NCI-H1417 (cell line): ENCODE measurements at regions not wholly inside any gene's neighbourhood (a gene's known extent, or its start where the extent isn't known, plus 50 kb on each side); places are given as distances from the start of the nearest gene placed in this dataset.
A peak's percentile ranks its signal among the peaks of the same experiment; 100 is the strongest.

Experiments used
- DNase-seq, 3 experiments: peaks; one replicate each; lab custom pipeline; 2025; lab: John Stamatoyannopoulos, UW

GRCh38 chr21:16587141-16587581 lies 857.4 kb downstream of the USP25 start:
- peak in 2 of 3 experiments; percentile 78 to 86 for DNase-seq

- peak in 2 of 3 experiments; percentile 65 to 83 for DNase-seq
These were observed 858.0 kb downstream of the USP25 start for GRCh38 chr21:16587681-16588375.

GRCh38 chr21:16588433-16588860 lies 858.7 kb downstream of the USP25 start:
- DNase-seq, result peak; percentile 49 to 93 (median 86)

- DNase-seq, result no peak
These were observed 859.5 kb downstream of the USP25 start for GRCh38 chr21:16589006-16589898.

- no peak for DNase-seq
These were observed 860.4 kb downstream of the USP25 start for GRCh38 chr21:16590186-16590585.

DNA sequence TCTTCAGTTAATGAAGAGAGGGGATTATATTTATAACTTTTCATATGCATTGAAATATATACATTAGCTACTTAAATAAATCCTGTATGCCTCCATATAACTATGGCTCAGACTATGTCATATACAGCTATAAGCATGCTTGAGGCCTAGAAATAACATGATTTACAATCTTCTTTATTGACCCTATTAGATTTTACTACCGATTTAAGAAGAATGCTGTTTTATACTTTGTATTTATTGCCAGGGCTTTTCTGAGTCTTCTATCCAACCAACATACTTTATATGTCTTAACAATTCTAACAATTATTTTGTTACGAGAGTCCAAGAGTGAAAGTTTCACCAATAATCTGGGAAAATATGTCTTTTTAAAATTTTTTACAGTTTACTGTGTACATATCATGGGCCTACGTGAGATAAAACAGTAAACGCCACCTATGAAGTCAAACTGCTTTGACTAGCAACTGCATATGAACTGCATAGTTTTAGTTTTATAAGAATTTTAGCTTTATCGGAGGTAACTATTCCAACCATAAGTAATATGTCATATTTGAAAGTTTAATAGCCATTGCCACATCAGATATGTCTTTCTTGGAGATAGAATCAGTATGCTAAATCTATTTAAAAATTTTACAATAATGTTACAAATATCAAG lies 861.0 kb downstream of the USP25 start:
- DNase-seq, result no peak

DNA sequence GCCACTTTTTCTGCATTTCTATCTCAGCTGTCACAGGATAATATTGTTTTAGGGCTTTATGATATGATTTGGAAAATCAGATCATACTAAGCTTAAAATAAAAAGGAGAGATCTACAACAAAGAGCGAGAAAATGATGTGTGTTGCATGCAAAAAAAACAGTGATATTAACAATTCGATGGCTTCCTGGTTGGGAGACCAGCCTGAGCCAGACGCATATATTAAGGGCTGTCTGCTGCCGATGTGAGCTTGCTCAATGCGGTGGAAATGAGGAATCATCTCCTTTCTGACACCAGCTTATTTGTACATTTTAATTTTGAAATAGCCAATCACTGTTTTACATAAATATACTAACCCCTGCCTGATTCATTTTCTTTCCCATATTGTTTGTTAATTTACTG lies 862.6 kb downstream of the USP25 start:
- no peak for DNase-seq

DNA sequence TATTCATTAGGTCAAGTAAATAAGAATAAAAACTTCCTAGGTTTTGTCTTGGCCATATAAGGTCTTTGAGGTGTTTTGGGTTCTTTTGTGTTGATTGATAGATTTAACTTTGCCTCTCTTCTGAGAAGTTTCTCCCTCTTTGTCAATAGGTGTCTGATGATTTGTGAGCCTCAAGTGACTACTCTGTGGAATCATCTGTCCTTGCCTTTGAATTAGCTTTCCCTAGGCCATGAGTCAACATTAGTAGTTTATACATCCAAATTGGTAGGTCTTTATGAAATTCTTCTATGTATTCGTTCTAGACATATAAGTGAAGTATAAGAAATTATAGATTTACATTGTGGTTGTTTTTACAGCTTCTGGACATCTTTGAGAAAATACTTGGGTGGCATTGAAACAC lies 864.4 kb downstream of the USP25 start:
- no peak for DNase-seq

DNA sequence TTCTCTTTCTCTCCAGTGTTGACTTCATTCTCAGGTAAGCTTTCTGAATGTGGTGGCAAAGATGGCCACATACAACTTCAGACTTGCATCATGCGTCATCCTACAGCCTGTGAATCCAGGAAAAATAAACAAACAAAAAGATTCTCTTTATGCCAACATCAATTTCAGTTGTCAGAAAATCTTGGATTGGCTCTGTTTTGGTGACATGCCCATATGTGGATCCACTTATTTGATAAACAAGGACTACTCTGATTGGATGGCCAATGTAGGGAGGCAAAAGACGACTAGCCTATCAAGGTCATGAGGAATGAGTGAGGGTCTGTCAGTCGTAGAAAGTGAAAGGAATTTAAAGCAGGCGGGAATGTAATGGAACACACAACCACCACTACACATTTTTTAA lies 866.6 kb downstream of the USP25 start:
- no peak for DNase-seq

GRCh38 chr21:16597753-16598152 lies 868.0 kb downstream of the USP25 start:
- no peak for DNase-seq

GRCh38 chr21:16605597-16605996 lies 875.8 kb downstream of the USP25 start:
- peak in 1 of 3 experiments; percentile 44 for DNase-seq

- DNase-seq, result no peak
These were observed 876.5 kb downstream of the USP25 start for GRCh38 chr21:16606271-16606670.

GRCh38 chr21:16608209-16608830 lies 878.5 kb downstream of the USP25 start:
- DNase-seq, result no peak

- no peak for DNase-seq
These were observed 889.5 kb downstream of the USP25 start for GRCh38 chr21:16619281-16619680.

GRCh38 chr21:16620786-16621320 lies 891.1 kb downstream of the USP25 start:
- DNase-seq, result no peak

DNA sequence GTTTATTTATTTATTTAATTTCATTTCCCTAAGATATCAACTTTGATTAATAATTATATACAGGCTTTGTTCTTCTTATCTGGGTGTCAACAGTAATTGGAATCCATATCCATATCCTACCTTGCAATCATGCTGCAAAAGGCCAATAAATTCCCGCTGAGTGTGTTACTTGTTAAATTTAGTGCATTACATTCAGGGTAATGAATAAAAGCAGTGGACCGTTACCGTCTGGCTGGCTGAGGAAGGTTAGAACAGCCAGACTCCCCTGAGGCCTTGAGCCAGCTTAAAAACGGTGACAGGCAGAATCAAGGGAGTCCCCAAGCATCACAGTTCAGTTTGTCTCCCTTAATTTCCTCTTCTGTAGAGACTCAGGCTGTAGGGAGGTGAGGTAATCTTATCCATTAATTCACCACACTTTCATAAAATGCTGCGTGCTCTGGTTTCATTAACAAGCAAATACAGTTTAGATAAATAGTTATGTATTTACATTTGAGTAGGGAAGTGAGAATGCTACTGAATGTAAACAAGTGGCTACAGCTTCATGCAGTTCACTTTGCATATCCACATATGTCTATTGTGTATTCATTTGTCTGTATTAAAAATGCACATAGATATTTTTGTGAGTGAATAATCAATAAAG lies 888.2 kb upstream of the CXADR start:
- peak; percentile 47 to 91 (median 83) for DNase-seq

DNA sequence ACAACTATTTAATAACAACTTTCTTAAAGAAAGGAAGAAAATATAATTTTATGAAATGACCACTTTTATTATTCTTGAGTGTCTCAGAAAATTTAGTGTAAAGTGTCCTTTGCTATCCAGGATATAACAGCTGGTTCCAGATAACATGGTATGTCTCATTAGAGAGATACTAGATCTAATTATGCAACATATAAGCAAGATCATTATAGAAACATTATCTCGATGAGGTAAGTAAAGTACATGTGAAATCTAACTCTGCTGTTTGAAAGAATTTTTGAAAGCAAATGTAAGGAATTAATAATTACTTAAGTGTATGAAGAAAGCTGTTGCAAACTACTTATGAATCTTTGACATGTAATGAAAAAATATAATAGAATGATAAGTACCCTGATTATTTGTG lies 887.4 kb upstream of the CXADR start:
- no peak for DNase-seq

GRCh38 chr21:16633831-16634459 lies 878.9 kb upstream of the CXADR start:
- peak in 1 of 3 experiments; percentile 40 for DNase-seq

DNA sequence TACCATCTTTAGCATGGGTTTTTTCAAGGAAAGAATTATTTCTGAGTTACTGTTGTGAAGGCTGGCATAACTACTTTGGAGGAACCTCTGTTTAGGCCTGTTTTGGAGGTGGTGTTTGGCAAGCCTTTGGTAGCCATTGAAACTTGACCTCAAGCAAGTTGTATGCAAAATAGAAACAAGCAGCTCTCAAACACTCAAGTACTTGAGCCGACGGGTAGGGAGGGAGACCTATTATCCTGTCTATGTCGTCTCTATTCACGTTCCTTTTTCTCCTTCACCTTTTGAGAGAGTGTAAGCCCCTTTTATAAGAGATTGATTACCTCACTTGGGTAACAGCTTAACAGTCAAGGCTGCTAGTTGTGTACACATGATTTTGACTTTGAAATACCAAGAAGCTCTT lies 878.3 kb upstream of the CXADR start:
- DNase-seq, result peak; percentile 51 to 92 (median 87)

DNA sequence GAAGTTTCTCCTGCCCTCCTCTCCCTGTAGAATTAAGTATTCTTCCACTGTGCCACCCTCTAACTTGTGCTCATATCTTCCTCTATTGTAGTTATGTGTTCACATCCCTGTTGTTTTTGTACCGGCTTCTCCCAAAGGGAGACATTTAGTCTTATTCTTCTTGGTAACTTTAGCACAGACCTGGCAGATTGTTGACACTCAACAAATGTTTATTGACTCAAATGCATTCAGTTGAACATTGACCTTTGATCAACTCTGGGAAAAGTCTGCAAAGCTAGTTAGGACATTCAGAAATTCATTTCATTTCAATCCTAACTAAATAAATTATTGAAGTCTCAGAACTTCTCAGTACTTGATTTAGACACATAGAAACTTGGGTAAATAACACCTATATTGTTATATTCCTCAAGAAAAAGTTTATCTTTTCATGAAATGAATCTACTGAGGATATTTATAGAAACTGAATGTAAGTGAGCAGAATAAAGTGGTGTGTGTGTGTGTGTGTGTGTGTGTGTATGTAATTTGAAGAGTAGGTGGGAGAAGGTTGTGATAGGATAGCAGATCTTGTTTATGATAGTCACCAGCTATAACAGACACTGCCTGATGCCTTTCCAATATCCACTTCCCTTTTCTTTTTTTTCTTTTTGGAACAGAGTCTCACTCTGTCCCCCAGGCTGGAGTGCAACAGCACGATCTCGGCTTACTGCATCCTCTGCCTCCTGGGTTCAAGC lies 872.4 kb upstream of the CXADR start:
- no peak for DNase-seq
